ENCODE measurements at regions not wholly inside any gene's neighbourhood (a gene's known extent, or its start where the extent isn't known, plus 50 kb on each side); places are given as distances from the start of the nearest gene placed in this dataset.
"Not testable (repeated sequence)": the region's sequence is repeated elsewhere in the genome, so short reads cannot be mapped to it uniquely, and the experiment has no call there.

GRCh38 chr11:95432714-95433503, 201.9 kb upstream of the SESN3 start:
- DNase-seq, result peak; percentile 16

GRCh38 chr11:95429376-95429907, 198.4 kb upstream of the SESN3 start:
- peak; percentile 60 for DNase-seq

GRCh38 chr11:95426823-95427462, 195.9 kb upstream of the SESN3 start:
- DNase-seq, result peak; percentile 49

GRCh38 chr11:95419915-95420314, 188.9 kb upstream of the SESN3 start:
- DNase-seq, result peak; percentile 81

- DNase-seq, result no peak
These were observed 187.9 kb upstream of the SESN3 start for GRCh38 chr11:95418916-95419315.

GRCh38 chr11:95417832-95418231, 186.8 kb upstream of the SESN3 start:
- DNase-seq, result no peak

DNA sequence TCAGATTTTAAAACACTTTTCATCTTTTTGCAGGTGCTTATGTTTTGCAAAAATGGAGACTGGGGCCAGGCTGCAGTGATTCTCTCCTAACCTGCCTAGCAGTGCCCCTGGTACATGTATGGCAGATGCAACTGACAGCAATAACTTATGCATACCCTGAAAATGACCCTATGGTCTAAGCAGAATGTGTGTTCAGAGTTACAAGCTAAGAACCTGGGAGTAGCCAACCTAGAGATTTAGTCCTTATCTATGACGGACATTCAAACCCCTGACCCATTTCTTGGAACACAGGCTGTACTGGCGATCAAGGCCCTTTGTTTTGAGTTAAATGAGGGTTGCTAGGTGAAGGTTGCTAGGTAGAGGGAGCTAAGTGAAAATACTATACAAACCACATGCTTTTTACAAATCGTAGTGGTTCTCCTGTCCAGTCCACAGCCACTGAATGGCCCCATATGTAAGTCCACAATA, 184.9 kb upstream of the SESN3 start:
- peak; percentile 33 for DNase-seq

- no peak for DNase-seq
These were observed 183.2 kb upstream of the SESN3 start for GRCh38 chr11:95414217-95414616.

DNA sequence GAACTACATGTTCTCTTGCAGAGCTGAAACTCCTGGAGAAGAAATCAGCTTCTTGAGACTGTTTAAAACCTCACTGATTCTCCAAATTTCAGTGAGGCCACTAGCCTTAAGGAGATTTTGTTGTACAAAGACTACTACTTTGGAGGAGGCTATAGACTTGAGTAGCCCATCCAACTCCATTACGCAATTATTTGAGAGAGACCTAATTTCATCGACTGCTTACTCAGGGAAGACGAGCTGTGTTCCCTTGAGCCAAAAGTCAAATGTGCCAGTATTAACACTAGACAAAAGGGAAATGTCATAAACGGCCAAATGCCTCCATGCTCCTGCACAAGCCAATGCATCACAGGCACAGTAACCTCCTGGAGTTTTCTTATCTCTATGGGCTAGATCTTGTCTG, 182.8 kb upstream of the SESN3 start:
- DNase-seq, result no peak

- DNase-seq, result no peak
These were observed 182.0 kb upstream of the SESN3 start for GRCh38 chr11:95413021-95413420.

DNA sequence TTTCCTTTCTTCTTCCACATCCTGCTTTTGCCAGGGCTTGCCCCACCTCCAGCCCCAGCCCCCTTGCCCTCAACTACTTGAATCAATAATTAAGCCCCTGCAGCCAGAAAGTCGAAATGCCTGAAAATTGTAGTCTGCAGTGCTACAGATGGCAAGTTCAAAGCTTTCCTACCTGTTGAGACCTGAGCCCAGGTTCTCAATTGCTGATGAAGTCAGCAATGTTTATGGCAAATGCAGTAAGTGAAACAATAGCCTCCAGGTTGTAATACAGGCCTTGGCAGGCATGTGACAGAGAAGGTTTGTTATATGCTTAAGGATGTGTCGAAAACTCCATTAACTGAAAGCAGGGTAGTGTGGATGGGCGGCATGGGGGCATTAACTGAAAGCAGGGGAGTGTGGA, 181.1 kb upstream of the SESN3 start:
- DNase-seq, result no peak

DNA sequence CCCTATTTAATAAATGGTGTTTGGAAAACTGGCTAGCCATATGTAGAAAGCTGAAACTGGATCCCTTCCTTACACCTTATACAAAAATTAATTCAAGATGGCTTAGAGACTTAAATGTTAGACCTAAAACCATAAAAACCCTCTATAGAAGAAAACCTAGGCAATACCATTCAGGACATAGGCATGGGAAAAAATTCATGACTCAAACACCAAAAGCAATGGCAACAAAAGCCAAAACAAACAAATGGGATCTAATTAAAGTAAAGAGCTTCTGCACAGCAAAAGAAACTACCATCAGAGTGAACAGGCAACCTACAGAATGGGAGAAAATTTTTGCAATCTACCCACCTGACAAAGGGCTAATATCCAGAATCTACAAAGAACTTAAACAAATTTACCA, 179.7 kb upstream of the SESN3 start:
- not testable (repeated sequence) for DNase-seq

GRCh38 chr11:95406271-95406670, 175.3 kb upstream of the SESN3 start:
- DNase-seq, result no peak

- no peak for DNase-seq
These were observed 173.4 kb upstream of the SESN3 start for GRCh38 chr11:95404370-95404769.

- no peak for DNase-seq
These were observed 167.6 kb upstream of the SESN3 start for GRCh38 chr11:95398437-95399112.

DNA sequence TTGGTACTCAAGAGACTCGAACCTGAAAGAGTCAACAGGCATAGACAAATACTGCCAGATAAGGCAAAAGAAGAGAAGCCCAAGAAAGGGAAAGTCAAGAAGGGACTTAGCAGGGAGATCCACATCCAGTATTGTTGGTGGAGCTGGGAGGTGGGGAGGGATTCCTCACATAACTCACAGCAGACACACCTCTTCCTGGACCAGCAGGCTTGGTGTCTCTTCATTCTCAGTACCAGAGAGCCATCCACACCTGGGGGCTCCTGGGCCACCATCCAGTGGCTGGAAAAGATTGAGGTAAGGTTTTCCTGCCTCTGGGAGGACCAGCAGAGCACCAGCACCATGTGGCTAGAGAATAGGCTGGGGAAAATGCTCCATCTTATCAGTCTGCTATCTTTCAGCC, 161.6 kb upstream of the SESN3 start:
- no peak for DNase-seq

DNA sequence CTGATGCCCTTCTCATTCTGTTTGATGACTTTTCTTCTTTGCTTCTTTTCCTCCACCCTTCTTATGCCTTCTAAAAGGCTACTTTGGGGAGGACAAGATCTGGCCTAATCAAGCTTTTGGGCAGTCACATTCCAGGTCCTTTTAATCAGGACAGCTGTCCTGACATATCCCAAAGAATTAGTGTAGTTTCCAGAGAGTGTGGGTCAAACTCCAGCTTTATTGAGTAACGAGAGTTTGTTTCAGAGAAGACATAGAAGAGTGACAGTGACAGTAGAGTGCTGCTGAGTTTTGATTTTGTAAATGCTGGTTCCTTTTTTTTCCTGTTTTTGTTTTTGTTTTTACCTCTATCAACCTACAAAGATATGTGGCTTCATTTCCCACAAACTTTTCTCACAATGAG, 158.4 kb upstream of the SESN3 start:
- DNase-seq, result no peak

GRCh38 chr11:95388086-95388485, 157.1 kb upstream of the SESN3 start:
- DNase-seq, result no peak

GRCh38 chr11:95387325-95387724, 156.3 kb upstream of the SESN3 start:
- DNase-seq, result no peak

GRCh38 chr11:95385577-95385976, 154.6 kb upstream of the SESN3 start:
- no peak for DNase-seq

DNA sequence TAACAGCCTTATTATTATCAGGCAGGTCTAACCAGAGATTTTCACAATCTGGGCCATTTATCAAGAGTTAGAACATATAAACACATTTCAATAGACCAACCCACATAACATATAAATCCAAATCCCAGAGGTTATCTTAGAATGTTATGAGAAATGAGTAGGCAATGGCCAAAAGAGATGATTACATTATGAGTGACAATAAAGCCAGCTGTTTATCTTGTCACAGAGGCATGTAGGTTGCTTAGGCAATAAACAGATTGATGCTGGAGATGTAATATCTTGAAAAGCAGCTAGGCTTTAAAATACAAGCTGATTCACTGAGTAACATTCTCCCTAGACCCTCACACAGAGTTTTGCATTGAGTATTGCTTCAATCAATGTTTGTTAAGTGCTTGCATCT, 148.5 kb upstream of the SESN3 start:
- no peak for DNase-seq

DNA sequence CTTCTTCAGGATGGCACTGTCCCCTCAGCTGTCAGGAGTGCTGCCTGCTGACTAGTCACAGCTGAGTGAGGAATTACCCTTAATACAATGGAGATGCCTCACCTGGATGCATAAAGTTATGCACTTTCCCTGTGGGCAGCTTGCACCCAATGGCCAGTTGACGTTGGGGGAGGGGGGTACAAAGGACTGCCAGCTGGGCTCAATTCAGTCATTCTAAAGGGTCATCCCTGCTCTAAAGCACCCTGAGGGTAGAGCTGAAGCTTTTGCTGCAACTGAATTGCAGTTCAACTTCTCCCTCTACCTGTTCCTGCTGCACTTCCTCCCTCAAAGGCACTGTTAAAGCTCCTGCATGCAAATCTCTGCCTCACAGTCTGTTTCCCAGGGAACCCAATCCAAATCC, 147.8 kb upstream of the SESN3 start:
- no peak for DNase-seq

DNA sequence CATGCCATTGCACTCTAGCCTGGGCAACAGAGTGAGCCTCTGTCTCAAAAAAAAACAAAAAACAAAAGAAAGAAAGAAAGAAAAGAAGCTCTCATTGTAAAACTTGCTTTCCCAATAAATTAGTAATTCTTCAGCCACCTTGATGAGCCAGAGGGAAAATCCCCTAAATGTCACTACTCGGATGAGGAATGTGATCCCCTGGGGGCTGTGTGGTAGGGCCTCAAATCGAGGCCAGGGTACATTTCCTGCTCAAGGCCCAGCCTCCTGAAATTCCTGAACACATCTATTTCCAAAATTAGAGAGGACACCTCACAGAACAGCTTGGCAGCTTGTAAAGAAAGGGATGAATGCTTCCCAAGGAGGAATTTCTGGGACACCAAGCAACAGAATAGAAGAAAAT, 147.1 kb upstream of the SESN3 start:
- DNase-seq, result no peak

DNA sequence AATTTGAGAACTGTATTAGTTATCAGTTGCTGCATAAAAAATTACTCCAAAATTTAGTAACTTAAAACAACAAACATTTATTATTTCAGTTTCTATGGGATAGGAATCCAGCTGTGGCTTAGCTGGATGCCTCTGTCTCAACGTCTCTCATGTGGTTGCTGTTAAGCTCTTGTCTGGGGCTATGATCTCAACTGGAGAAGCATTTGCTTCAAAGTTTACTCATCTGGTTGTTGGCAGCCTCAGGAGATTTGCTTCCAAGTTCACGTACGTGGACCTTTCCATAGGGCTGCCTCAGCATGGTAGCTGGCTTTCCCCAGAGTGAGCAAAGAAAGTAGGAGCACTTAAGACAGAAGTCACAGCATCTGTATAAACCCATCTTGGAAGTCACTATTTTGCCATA, 144.9 kb upstream of the SESN3 start:
- DNase-seq, result no peak

All from NCI-H226 (cell line).